Endothelial cell (in vitro differentiated cells): ENCODE measurements at regions not wholly inside any gene's neighbourhood (a gene's known extent, or its start where the extent isn't known, plus 50 kb on each side); places are given as distances from the start of the nearest gene placed in this dataset.

ENCODE experiments used
- DNase-seq: peaks from one replicate; pipeline ENCODE4 v3.0.0; 2021; ENCODE audit warnings: low spot score
- H3K27ac Mint-ChIP-seq: one replicate; pipeline ENCODE4 v1.8.0; 2021; ENCODE audit warnings: mixed read lengths, inconsistent platforms; ENCODE audit not compliant: unreplicated experiment
- H3K27me3 Mint-ChIP-seq: one replicate; pipeline ENCODE4 v1.8.0; 2021; ENCODE audit warnings: mild to moderate bottlenecking, moderate library complexity, mixed read lengths, inconsistent platforms; ENCODE audit not compliant: unreplicated experiment
- H3K36me3 Mint-ChIP-seq: one replicate; pipeline ENCODE4 v1.8.0; 2021; ENCODE audit warnings: mild to moderate bottlenecking, low read depth, mixed read lengths, inconsistent platforms; ENCODE audit not compliant: unreplicated experiment
- H3K4me1 Mint-ChIP-seq: one replicate; pipeline ENCODE4 v1.8.0; 2021; ENCODE audit warnings: mild to moderate bottlenecking, mixed read lengths, inconsistent platforms; ENCODE audit not compliant: unreplicated experiment
- H3K4me3 Mint-ChIP-seq: one replicate; pipeline ENCODE4 v1.8.0; 2021; ENCODE audit warnings: mild to moderate bottlenecking, mixed read lengths, inconsistent platforms; ENCODE audit not compliant: unreplicated experiment
- H3K9me3 Mint-ChIP-seq: one replicate; pipeline ENCODE4 v1.8.0; 2021; ENCODE audit warnings: mixed read lengths, inconsistent platforms; ENCODE audit not compliant: unreplicated experiment
- CTCF ChIP-seq: fragments of 200-600 bp; sonication (generic); IDR thresholded peaks from one replicate; pipeline ENCODE4 v1.5.0; 2021; ENCODE audit warnings: antibody characterized with exemption; ENCODE audit not compliant: unreplicated experiment

GRCh38 chr4:160009656-160010493, 907.0 kb downstream of the RAPGEF2 start:
- H3K36me3 Mint-ChIP-seq, result no peaks in the 10 kb centered on the region
- H3K27ac Mint-ChIP-seq, result no peak overlapping the region
- no peak for TF ChIP-seq CTCF
- H3K4me1 Mint-ChIP-seq, result no peaks in the 10 kb centered on the region
- no peak overlapping the region for H3K4me3 Mint-ChIP-seq
- H3K27me3 Mint-ChIP-seq, result peaks cover 1% of the 10 kb centered on the region
- H3K9me3 Mint-ChIP-seq, result no peaks in the 10 kb centered on the region
- no peak for DNase-seq

GRCh38 chr4:160019936-160020335, 917.1 kb downstream of the RAPGEF2 start:
- H3K27ac Mint-ChIP-seq, result no peak overlapping the region
- H3K36me3 Mint-ChIP-seq, result no peaks in the 10 kb centered on the region
- no peaks in the 10 kb centered on the region for H3K4me1 Mint-ChIP-seq
- no peaks in the 10 kb centered on the region for H3K9me3 Mint-ChIP-seq
- peaks cover 6% of the 10 kb centered on the region for H3K27me3 Mint-ChIP-seq
- H3K4me3 Mint-ChIP-seq, result no peak overlapping the region
- no peak for DNase-seq
- no peak for TF ChIP-seq CTCF

- Mint-ChIP-seq H3K4me1 (no peaks in the 10 kb centered on the region), H3K4me3 (no peak overlapping the region), H3K27me3 (peaks cover 6% of the 10 kb centered on the region), H3K9me3 (no peaks in the 10 kb centered on the region), H3K27ac (no peak overlapping the region), H3K36me3 (no peaks in the 10 kb centered on the region)
- no peak for TF ChIP-seq CTCF
- no peak for DNase-seq
Measured at GRCh38 chr4:160020804-160021203, 917.9 kb downstream of the RAPGEF2 start.

DNA sequence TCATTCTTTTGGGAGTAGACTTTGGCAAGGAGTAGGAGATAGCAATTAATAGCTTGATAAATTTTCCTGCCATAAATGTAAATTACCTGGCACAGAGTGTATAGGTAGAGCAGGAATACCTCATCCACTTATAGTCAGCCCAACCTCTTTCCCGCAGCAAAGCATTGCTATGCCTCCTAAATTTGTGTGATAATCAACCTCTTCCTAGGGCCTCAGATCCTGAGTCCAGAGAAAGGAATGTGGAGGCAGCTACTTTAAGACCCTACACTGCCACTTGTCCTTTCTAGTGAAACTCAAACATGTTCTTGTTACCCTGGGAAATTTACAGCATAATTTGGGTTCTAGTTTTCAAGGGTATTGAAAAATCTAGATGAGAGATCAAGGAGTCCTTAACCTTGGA, 919.0 kb downstream of the RAPGEF2 start:
- H3K9me3 Mint-ChIP-seq, result no peaks in the 10 kb centered on the region

More for the DNA sequence above, 919.0 kb downstream of the RAPGEF2 start:
- peaks cover 6% of the 10 kb centered on the region for H3K27me3 Mint-ChIP-seq
- no peaks in the 10 kb centered on the region for H3K4me1 Mint-ChIP-seq
- no peak overlapping the region for H3K27ac Mint-ChIP-seq
- DNase-seq, result no peak
- no peak overlapping the region for H3K4me3 Mint-ChIP-seq
- TF ChIP-seq CTCF, result no peak
- no peaks in the 10 kb centered on the region for H3K36me3 Mint-ChIP-seq
